Peyer's patch (tissue), 4 donors: ENCODE measurements at regions not wholly inside any gene's neighbourhood (a gene's known extent, or its start where the extent isn't known, plus 50 kb on each side); places are given as distances from the start of the nearest gene placed in this dataset.

Experiments
- DNase-seq, 3 donors: peaks; one replicate each; pipeline ENCODE4 v3.0.0-alpha.2; 2017 to 2019
- H3K27ac ChIP-seq, 4 donors: fragments of 200-600 bp; sonication (generic); one replicate each; pipeline ENCODE4 v1.5.1; 2016 to 2019
- H3K27me3 ChIP-seq, 2 donors: fragments of 200-600 bp; sonication (generic); one replicate each; pipeline ENCODE4 v1.5.1; 2019
- H3K36me3 ChIP-seq, 3 donors: fragments of 200-600 bp; sonication (generic); one replicate each; pipeline ENCODE4 v1.5.1; 2016 to 2019
- H3K4me1 ChIP-seq, 4 donors: fragments of 200-600 bp; sonication (generic); one replicate each; pipeline ENCODE4 v1.5.1; 2016 to 2019
- H3K4me3 ChIP-seq, 4 donors: fragments of 200-600 bp; sonication (generic); 1 replicate in 3 of 4; 2 replicates in 1 of 4; pipeline ENCODE4 v1.5.1; 2016 to 2019; ENCODE audit warnings: mild to moderate bottlenecking in 1 of 4
- H3K9me3 ChIP-seq, 4 donors: fragments of 200-600 bp; sonication (generic); one replicate each; pipeline ENCODE4 v1.5.1; 2016 to 2019; ENCODE audit warnings: mild to moderate bottlenecking in 1 of 4
- CTCF ChIP-seq, 6 experiments: fragments of 450-650 bp in 4 of 6; fragments of 200-600 bp in 2 of 6; sonication (generic) in 1 of 6; IDR thresholded peaks; one replicate each; pipeline ENCODE4 v1.5.1; 2017 to 2019; ENCODE audit warnings: antibody characterized with exemption in 6 of 6, mild to moderate bottlenecking in 3 of 6, moderate library complexity in 1 of 6
- POLR2A ChIP-seq, 2 donors: fragments of 450-650 bp; IDR thresholded peaks; one replicate each; pipeline ENCODE4 v1.5.1; 2017; ENCODE audit warnings: antibody characterized with exemption in 2 of 2, mild to moderate bottlenecking in 2 of 2, moderate library complexity in 2 of 2

DNA sequence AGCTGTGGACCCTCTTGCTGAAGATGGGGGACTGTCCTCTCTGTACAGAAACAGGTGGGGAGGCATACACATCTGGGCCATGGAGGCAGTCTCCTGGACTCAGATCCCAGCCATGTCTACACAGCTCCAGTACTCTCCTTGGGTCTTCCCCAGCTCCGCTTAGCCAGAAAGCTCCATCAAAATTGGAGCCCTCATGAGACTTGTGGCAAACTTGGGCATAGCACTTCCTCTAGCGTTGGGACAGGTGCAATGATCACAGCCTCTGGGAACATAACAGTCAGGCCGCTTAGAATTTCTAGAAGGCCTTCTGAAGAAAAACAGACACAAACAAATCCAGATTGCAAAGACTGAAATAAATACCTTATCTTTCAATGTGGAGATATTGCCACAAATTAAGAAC, 634.3 kb upstream of the GOLIM4 start:
- no peak for TF ChIP-seq CTCF (IDR thresholded peaks at IDR 0.05)
- TF ChIP-seq POLR2A (IDR thresholded peaks at IDR 0.05), result no peak
- no peak overlapping the region for H3K27ac ChIP-seq

DNA sequence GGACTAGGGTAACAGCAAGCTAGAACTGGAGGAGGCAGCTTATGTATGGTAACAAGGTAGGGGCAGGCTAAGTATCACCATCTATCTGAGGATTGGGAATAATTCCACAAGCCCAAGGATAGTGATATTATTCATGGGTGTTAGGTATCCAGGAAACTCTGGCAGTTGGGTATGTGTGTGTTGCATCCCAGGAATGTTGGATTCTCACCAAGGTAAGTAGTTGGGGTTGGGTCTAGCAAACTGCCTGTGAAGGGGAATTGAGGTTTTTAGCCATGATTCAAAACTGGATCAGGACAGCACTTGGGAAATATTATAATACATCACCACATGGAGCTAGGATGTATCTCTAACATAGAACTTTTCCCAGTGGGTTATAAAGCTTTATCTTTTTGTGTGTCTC, 626.4 kb upstream of the GOLIM4 start:
- DNase-seq, result no peak
- Histone ChIP-seq H3K36me3 (no peaks in the 10 kb centered on the region), H3K27ac (no peak overlapping the region), H3K9me3 (no peaks in the 10 kb centered on the region), H3K27me3 (no peaks in the 10 kb centered on the region), H3K4me3 (no peak overlapping the region), H3K4me1 (no peaks in the 10 kb centered on the region)
- TF ChIP-seq CTCF (IDR thresholded peaks at IDR 0.05) (no peak), POLR2A (IDR thresholded peaks at IDR 0.05) (no peak)

More for the DNA sequence above, 634.3 kb upstream of the GOLIM4 start:
- H3K9me3 ChIP-seq, result peaks cover 0 to 3% (median 0%) of the 10 kb centered on the region in 4 donors
- no peak overlapping the region for H3K4me3 ChIP-seq
- no peaks in the 10 kb centered on the region for H3K27me3 ChIP-seq
- no peaks in the 10 kb centered on the region for H3K4me1 ChIP-seq
- no peaks in the 10 kb centered on the region for H3K36me3 ChIP-seq
- no peak for DNase-seq

DNA sequence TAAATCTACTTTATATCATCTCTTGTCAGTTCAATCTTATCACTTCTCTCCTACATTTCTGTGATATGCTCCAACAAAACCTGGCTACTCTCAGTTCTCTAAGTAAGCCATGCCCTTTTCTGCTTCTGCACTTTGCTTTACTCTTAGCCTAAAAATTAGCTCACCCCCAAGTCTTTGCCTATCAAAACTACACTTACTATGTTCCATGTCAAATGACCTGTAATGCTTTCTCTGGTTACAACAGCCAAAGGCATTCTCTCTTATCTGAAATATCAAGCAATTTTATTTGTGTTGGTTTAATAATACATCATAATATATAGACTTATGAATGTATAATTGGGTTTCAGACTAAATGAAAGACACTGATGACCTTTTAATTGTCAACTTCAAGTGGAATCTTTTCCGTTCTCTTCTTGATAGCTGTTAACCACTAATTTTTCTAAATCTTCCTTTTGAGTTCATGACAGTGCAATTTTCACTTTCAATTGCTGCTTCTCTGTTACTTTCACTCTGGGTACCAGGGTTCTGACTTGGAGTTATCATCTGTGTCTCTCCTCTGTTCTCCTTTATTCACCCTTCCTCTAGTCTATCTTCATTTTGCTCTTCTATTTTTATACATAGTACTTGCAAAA, 619.0 kb upstream of the GOLIM4 start:
- Histone ChIP-seq H3K27ac (no peak overlapping the region), H3K4me3 (no peak overlapping the region), H3K27me3 (no peaks in the 10 kb centered on the region), H3K9me3 (no peaks in the 10 kb centered on the region), H3K4me1 (no peaks in the 10 kb centered on the region), H3K36me3 (no peaks in the 10 kb centered on the region)
- no peak for DNase-seq
- no peak for TF ChIP-seq CTCF (IDR thresholded peaks at IDR 0.05)
- TF ChIP-seq POLR2A (IDR thresholded peaks at IDR 0.05), result no peak

- H3K4me3 ChIP-seq, result no peak overlapping the region
- no peaks in the 10 kb centered on the region for H3K4me1 ChIP-seq
- H3K27ac ChIP-seq, result no peak overlapping the region
- TF ChIP-seq CTCF (IDR thresholded peaks at IDR 0.05), result no peak
- TF ChIP-seq POLR2A (IDR thresholded peaks at IDR 0.05), result no peak
- no peak for DNase-seq
- H3K9me3 ChIP-seq, result no peaks in the 10 kb centered on the region
- no peaks in the 10 kb centered on the region for H3K36me3 ChIP-seq
- no peaks in the 10 kb centered on the region for H3K27me3 ChIP-seq
Observed at GRCh38 chr3:168709073-168709472, 613.3 kb upstream of the GOLIM4 start.

- Histone ChIP-seq H3K27me3 (no peaks in the 10 kb centered on the region), H3K36me3 (no peaks in the 10 kb centered on the region), H3K4me3 (no peak overlapping the region)
Observed at GRCh38 chr3:168707900-168708299, 612.2 kb upstream of the GOLIM4 start.

More at GRCh38 chr3:168707900-168708299, 612.2 kb upstream of the GOLIM4 start:
- H3K27ac ChIP-seq, result no peak overlapping the region
- no peaks in the 10 kb centered on the region for H3K9me3 ChIP-seq
- no peaks in the 10 kb centered on the region for H3K4me1 ChIP-seq
- TF ChIP-seq POLR2A (IDR thresholded peaks at IDR 0.05) (no peak), CTCF (IDR thresholded peaks at IDR 0.05) (no peak)
- no peak for DNase-seq
